GM12878 (cell line): ENCODE measurements at regions not wholly inside any gene's neighbourhood (a gene's known extent, or its start where the extent isn't known, plus 50 kb on each side); places are given as distances from the start of the nearest gene placed in this dataset.

Experiments used
- CEBPZ ChIP-seq: fragments of 150-350 bp; IDR thresholded peaks from 2 replicates; pipeline ENCODE4 v1.6.1; 2016; ENCODE audit warnings: low read depth, low read length
- CREB1 ChIP-seq: IDR thresholded peaks from 2 replicates; pipeline ENCODE4 v1.6.1; 2012; ENCODE audit warnings: low read depth, mild to moderate bottlenecking, inconsistent platforms
- CTCF ChIP-seq, 3 experiments: IDR thresholded peaks in 2 of 3; conservative IDR thresholded peaks in 1 of 3; 2 replicates each; pipeline ENCODE4 v1.5.1; 2011; ENCODE audit warnings: low read depth in 3 of 3, low read length in 3 of 3, mild to moderate bottlenecking in 3 of 3, control low read depth in 2 of 3, moderate library complexity in 2 of 3, inconsistent platforms in 1 of 3, mixed read lengths in 1 of 3; ENCODE audit not compliant: control insufficient read depth in 2 of 3, insufficient read depth in 1 of 3; ENCODE audit errors: extremely low read depth in 1 of 3
- CUX1 ChIP-seq: IDR thresholded peaks from 2 replicates; pipeline ENCODE4 v1.6.1; 2012; ENCODE audit warnings: improper control_type of control experiment, low read depth, low read length; ENCODE audit not compliant: insufficient replicate concordance
- EZH2 ChIP-seq: IDR thresholded peaks from 2 replicates; pipeline ENCODE4 v1.6.1; 2012; ENCODE audit warnings: low read depth, mild to moderate bottlenecking, control low read depth, inconsistent platforms, low read length, borderline replicate concordance; ENCODE audit not compliant: control insufficient read depth
- FOS ChIP-seq: IDR thresholded peaks from 3 replicates; pipeline ENCODE4 v1.6.1; 2011; ENCODE audit warnings: borderline replicate concordance; ENCODE audit not compliant: insufficient read length; ENCODE audit errors: extremely low read depth
- HDAC6 ChIP-seq: fragments of 200-600 bp; sonication (generic); IDR thresholded peaks from one replicate; pipeline ENCODE4 v1.8.0; 2017; ENCODE audit warnings: antibody characterized with exemption; ENCODE audit not compliant: unreplicated experiment
- PKNOX1 ChIP-seq: fragments of 450-650 bp; IDR thresholded peaks from 2 replicates; pipeline ENCODE4 v1.6.1; 2016; ENCODE audit warnings: mild to moderate bottlenecking
- PML ChIP-seq: IDR thresholded peaks from 2 replicates; pipeline ENCODE4 v1.6.1; 2012; ENCODE audit warnings: low read length, inconsistent platforms
- REST ChIP-seq: IDR thresholded peaks from 2 replicates; pipeline ENCODE4 v1.6.1; 2012; ENCODE audit warnings: mild to moderate bottlenecking, low read depth, low read length
- SRF ChIP-seq, 2 experiments: IDR thresholded peaks; 2 replicates each; pipeline ENCODE4 v1.6.1; 2011; ENCODE audit warnings: low read depth in 2 of 2, low read length in 2 of 2, mild to moderate bottlenecking in 1 of 2, moderate library complexity in 1 of 2
- TCF12 ChIP-seq: IDR thresholded peaks from 2 replicates; pipeline ENCODE4 v1.6.1; 2011; ENCODE audit warnings: low read depth, mild to moderate bottlenecking, low read length
- YY1 ChIP-seq: IDR thresholded peaks from 2 replicates; pipeline ENCODE4 v1.6.1; 2011; ENCODE audit warnings: low read depth, mild to moderate bottlenecking, low read length

- TF ChIP-seq CTCF (IDR thresholded peaks at IDR 0.05 in 2 of 3, conservative IDR thresholded peaks at IDR 0.05 in 1 of 3; ENCODE audit: control insufficient read depth in 2 of 3, extremely low read depth in 1 of 3, insufficient read depth in 1 of 3, low read depth in 3 of 3, low read length in 3 of 3) (no peak), CREB1 (no peak), HDAC6 (no peak), EZH2 (no peak), REST (no peak), FOS (no peak), PML (no peak), SRF (IDR thresholded peaks at IDR 0.05; ENCODE audit: low read depth in 2 of 2, low read length in 2 of 2) (no peak), YY1 (no peak), CUX1 (no peak), PKNOX1 (no peak), TCF12 (no peak), CEBPZ (no peak)
Measured at GRCh38 chr13:50437252-50437651, 406.2 kb downstream of the DLEU7 start.
